ENCODE measurements at regions not wholly inside any gene's neighbourhood (a gene's known extent, or its start where the extent isn't known, plus 50 kb on each side); places are given as distances from the start of the nearest gene placed in this dataset.

DNA sequence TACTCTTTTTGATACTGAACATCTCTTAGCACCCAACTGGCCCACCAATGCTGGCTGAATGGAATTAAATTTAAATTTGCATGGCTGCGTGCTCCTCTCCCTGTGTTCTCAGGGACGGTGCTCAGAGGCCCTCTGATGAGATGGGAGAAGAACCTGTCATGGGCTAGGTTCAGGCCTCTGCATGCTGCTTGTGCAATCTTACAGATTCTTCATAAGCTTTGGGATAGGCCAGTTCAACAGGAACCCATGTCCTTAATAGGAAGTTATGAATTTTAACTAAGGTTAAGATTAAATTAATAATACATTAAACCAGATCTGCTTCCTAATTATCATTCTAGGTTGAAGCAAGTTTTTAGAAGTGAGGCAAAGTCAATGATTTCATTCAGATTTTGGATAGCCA lies 119.7 kb upstream of the LRIG3 start:
- TF ChIP-seq, protein P1, sequence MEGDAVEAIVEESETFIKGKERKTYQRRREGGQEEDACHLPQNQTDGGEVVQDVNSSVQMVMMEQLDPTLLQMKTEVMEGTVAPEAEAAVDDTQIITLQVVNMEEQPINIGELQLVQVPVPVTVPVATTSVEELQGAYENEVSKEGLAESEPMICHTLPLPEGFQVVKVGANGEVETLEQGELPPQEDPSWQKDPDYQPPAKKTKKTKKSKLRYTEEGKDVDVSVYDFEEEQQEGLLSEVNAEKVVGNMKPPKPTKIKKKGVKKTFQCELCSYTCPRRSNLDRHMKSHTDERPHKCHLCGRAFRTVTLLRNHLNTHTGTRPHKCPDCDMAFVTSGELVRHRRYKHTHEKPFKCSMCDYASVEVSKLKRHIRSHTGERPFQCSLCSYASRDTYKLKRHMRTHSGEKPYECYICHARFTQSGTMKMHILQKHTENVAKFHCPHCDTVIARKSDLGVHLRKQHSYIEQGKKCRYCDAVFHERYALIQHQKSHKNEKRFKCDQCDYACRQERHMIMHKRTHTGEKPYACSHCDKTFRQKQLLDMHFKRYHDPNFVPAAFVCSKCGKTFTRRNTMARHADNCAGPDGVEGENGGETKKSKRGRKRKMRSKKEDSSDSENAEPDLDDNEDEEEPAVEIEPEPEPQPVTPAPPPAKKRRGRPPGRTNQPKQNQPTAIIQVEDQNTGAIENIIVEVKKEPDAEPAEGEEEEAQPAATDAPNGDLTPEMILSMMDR (IDR thresholded peaks at IDR 0.05; ENCODE audit: extremely low read depth, insufficient read depth, missing control alignments) = no peak
- no peak for DNase-seq (ENCODE audit: low spot score)
- in situ Hi-C loops (cut with MboI; ENCODE audit: low pct_unique_long_range_greater_than_20kb, low sequenced_read_pairs, unreplicated experiment) = no loop called here

DNA sequence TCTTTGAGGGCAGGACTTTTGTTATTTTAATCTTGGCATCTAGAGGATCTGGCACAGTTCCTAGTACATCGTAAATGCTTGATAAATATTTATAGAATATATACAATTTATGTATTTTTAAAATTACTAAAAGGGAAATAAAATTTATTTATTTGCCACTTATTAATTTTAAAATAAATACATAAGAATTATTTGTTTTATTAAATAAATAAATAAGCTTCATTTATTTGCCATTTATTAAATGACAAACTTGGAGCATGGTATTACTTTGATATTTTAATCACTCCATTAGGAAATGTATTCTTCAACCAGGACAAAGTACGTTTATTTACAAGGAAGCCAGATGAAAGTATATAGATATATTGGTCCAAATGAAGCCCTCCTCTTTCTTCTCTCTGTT lies 118.7 kb upstream of the LRIG3 start:
- no peak for DNase-seq (ENCODE audit: low spot score)
- in situ Hi-C loops (cut with MboI; ENCODE audit: low pct_unique_long_range_greater_than_20kb, low sequenced_read_pairs, unreplicated experiment) = no loop called here
- TF ChIP-seq, protein P1 (IDR thresholded peaks at IDR 0.05; ENCODE audit: extremely low read depth, insufficient read depth, missing control alignments) = no peak

- TF ChIP-seq, protein P1 (IDR thresholded peaks at IDR 0.05; ENCODE audit: extremely low read depth, insufficient read depth, missing control alignments) = no peak
- in situ Hi-C loops (cut with MboI; ENCODE audit: low pct_unique_long_range_greater_than_20kb, low sequenced_read_pairs, unreplicated experiment) = no loop called here
- no peak for DNase-seq (ENCODE audit: low spot score)
Observed at GRCh38 chr12:59036973-59037762, 116.9 kb upstream of the LRIG3 start.

DNA sequence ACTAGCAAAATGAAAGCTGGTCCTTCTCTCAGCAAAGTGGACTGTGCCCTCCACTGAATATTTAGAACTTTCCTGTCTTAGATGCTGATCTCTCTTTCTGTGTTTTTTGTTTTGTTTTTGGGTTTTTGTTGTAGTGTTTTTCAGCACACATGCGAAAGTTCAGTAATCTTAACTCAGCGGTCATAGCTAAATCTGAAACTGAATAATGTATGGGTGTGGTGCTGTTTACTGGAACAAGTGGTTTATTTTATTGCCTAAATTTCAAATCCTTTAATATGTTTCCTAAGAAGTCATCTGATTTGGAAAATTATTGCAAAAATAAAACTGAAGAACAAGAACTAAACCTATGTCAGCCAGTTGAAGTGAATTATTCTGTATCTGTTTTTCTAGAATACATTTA lies 116.0 kb upstream of the LRIG3 start:
- TF ChIP-seq, protein P1 (IDR thresholded peaks at IDR 0.05; ENCODE audit: extremely low read depth, insufficient read depth, missing control alignments) = no peak
- in situ Hi-C loops (cut with MboI; ENCODE audit: low pct_unique_long_range_greater_than_20kb, low sequenced_read_pairs, unreplicated experiment) = no loop called here
- DNase-seq (ENCODE audit: low spot score) = no peak

DNA sequence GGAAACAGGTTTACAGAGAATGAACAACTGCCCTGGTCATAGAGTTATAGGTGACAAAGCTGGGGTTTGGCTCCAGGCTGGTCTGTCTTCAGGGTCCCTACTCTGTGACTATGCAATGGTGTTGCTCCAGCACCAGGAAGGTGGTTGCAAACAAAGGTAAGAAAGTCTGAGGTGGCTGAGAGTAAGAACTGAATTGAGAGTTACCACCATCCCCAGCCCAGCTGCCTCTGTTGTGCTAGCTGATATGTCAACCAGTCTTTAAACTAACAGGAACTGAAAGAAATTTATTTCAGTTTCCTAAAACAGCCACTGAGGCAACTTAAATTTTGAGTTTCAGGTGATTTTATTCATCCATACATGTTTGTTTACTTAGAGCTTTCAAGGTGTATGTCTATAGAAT lies 111.0 kb upstream of the LRIG3 start:
- in situ Hi-C loops (cut with MboI; ENCODE audit: low pct_unique_long_range_greater_than_20kb, low sequenced_read_pairs, unreplicated experiment) = no loop called here
- DNase-seq (ENCODE audit: low spot score) = no peak
- TF ChIP-seq, protein P1 (IDR thresholded peaks at IDR 0.05; ENCODE audit: extremely low read depth, insufficient read depth, missing control alignments) = no peak

- no peak for DNase-seq (ENCODE audit: low spot score)
- in situ Hi-C loops (cut with MboI; ENCODE audit: low pct_unique_long_range_greater_than_20kb, low sequenced_read_pairs, unreplicated experiment) = no loop called here
- TF ChIP-seq, protein P1 (IDR thresholded peaks at IDR 0.05; ENCODE audit: extremely low read depth, insufficient read depth, missing control alignments) = no peak
Observed at GRCh38 chr12:59030415-59030814, 110.1 kb upstream of the LRIG3 start.

Data from GM13977 (cell line).